HepG2 (cell line): ENCODE measurements at regions not wholly inside any gene's neighbourhood (a gene's known extent, or its start where the extent isn't known, plus 50 kb on each side); places are given as distances from the start of the nearest gene placed in this dataset.

Experiments used
- ATAC-seq: fragments of 200-7000 bp; cut with Tn5 transposase; 3 replicates; pipeline ENCODE4 v1.9.1; 2020; ENCODE audit warnings: mild to moderate bottlenecking, moderate library complexity
- BruUV-seq: library from RNA; stranded (reverse); fragments of 400-500 nt; replicated peaks from 2 replicates; lab custom pipeline; 2021; lab: Mats Ljungman, UMichigan
- CTCF ChIA-PET: fragments of 300-600 bp; formaldehyde crosslinking; extraction: SDS; loops from one replicate; lab custom pipeline; 2021; ENCODE audit warnings: low total read pairs, inconsistent platforms, low intra/inter-chr PET ratio; lab: Yijun Ruan, JAX
- POLR2A ChIA-PET: fragments of 350-600 bp; sonication (Branson Sonifier 250); formaldehyde crosslinking; loops from one replicate; lab custom pipeline; 2020; ENCODE audit warnings: antibody characterized with exemption, inconsistent platforms; lab: Yijun Ruan, JAX
- DNase-seq: peaks from one replicate; pipeline ENCODE4 v3.0.0-alpha.2; 2015; ENCODE audit warnings: low spot score
- FAIRE-seq: peaks from 3 replicates; lab custom pipeline; 2011; peaks lifted over from hg19 to GRCh38; lab: Jason Lieb, UNC
- H2AFZ ChIP-seq: one replicate; pipeline ENCODE4 v1.6.1; 2011; ENCODE audit warnings: low read length, inconsistent platforms
- H3K27ac ChIP-seq: fragments of 300-600 bp; 3 replicates; pipeline ENCODE4 v1.8.0; 2011; ENCODE audit warnings: mixed run types, mild to moderate bottlenecking, mixed read lengths, low read length, inconsistent platforms; ENCODE audit not compliant: insufficient read depth; ENCODE audit errors: extremely low read length
- H3K27me3 ChIP-seq, 2 experiments: fragments of 200-600 bp in 1 of 2; 2 replicates in 1 of 2; 3 replicates in 1 of 2; pipeline versions ENCODE4 v1.6.0 to v1.8.0; 2011; ENCODE audit warnings: low read length in 2 of 2, mild to moderate bottlenecking in 2 of 2, moderate library complexity in 2 of 2, inconsistent platforms in 1 of 2; ENCODE audit not compliant: insufficient read depth in 2 of 2, control insufficient read depth in 1 of 2
- H3K36me3 ChIP-seq, 2 experiments: fragments of 200-600 bp in 1 of 2; replicated peaks in 1 of 2; 2 replicates in 1 of 2; 3 replicates in 1 of 2; pipeline versions ENCODE4 v1.5.1 to v1.8.0; 2011; ENCODE audit warnings: low read length in 2 of 2, inconsistent platforms in 1 of 2; ENCODE audit not compliant: insufficient read depth in 2 of 2, control insufficient read depth in 1 of 2
- H3K4me1 ChIP-seq: 2 replicates; pipeline ENCODE4 v1.5.1; 2012; ENCODE audit warnings: low read length, inconsistent platforms; ENCODE audit not compliant: insufficient read depth
- H3K4me2 ChIP-seq: 2 replicates; pipeline ENCODE4 v1.6.0; 2011; ENCODE audit warnings: low read depth, low read length, inconsistent platforms
- H3K4me3 ChIP-seq, 3 experiments: fragments of 200-600 bp in 1 of 3; sonication (generic), shearing (Covaris generic) in 1 of 3; replicated peaks in 1 of 3; 2 replicates each; pipeline ENCODE4 v1.5.1; 2011 to 2016; ENCODE audit warnings: low read length in 3 of 3, inconsistent platforms in 2 of 3, low read depth in 2 of 3, mild to moderate bottlenecking in 2 of 3, control low read depth in 1 of 3, mixed read lengths in 1 of 3; ENCODE audit not compliant: insufficient read depth in 1 of 3
- H3K79me2 ChIP-seq: one replicate; pipeline ENCODE4 v1.6.1; 2011; ENCODE audit warnings: low read length, inconsistent platforms; ENCODE audit not compliant: insufficient read depth
- H3K9ac ChIP-seq: 2 replicates; pipeline ENCODE4 v1.6.0; 2011; ENCODE audit warnings: mild to moderate bottlenecking, low read depth, low read length, inconsistent platforms; ENCODE audit not compliant: insufficient read depth
- H3K9me3 ChIP-seq: 2 replicates; pipeline ENCODE4 v1.5.1; 2012; ENCODE audit warnings: mild to moderate bottlenecking, low read length
- H4K20me1 ChIP-seq: 2 replicates; pipeline ENCODE4 v1.6.0; 2011; ENCODE audit warnings: inconsistent platforms, mild to moderate bottlenecking, low read length, moderate library complexity; ENCODE audit not compliant: insufficient read depth
- ELF3 ChIP-seq: IDR thresholded peaks from 2 replicates; pipeline ENCODE4 v1.6.1; 2016; ENCODE audit warnings: missing genetic modification reagents, missing compliant biosample characterization
- ESRRA ChIP-seq: sonication (generic); formaldehyde crosslinking; IDR thresholded peaks from 2 replicates; pipeline ENCODE4 v1.5.1; 2020; ENCODE audit warnings: mild to moderate bottlenecking, low read depth, missing genetic modification reagents
- GLI4 ChIP-seq: sonication (generic); formaldehyde crosslinking; IDR thresholded peaks from 2 replicates; pipeline ENCODE4 v1.5.1; 2020; ENCODE audit warnings: missing genetic modification reagents, mild to moderate bottlenecking, moderate library complexity, borderline replicate concordance
- IRF2 ChIP-seq: IDR thresholded peaks from 2 replicates; pipeline ENCODE4 v1.6.1; 2018; ENCODE audit warnings: missing genetic modification reagents, missing compliant biosample characterization
- MIXL1 ChIP-seq: IDR thresholded peaks from 2 replicates; pipeline ENCODE4 v1.6.1; 2016
- NFIC ChIP-seq: IDR thresholded peaks from 2 replicates; pipeline ENCODE4 v1.6.1; 2012; ENCODE audit warnings: mild to moderate bottlenecking, low read length, inconsistent platforms
- PHF20 ChIP-seq: sonication (generic); formaldehyde crosslinking; IDR thresholded peaks from 2 replicates; pipeline ENCODE4 v1.5.0; 2020; ENCODE audit warnings: mild to moderate bottlenecking, missing genetic modification reagents
- RARA ChIP-seq: IDR thresholded peaks from 2 replicates; pipeline ENCODE4 v1.6.1; 2016; ENCODE audit warnings: missing genetic modification reagents, missing compliant biosample characterization
- ZFP1 ChIP-seq: IDR thresholded peaks from 2 replicates; pipeline ENCODE4 v1.6.1; 2016
- ZNF101 ChIP-seq: sonication (generic); formaldehyde crosslinking; IDR thresholded peaks from 2 replicates; pipeline ENCODE4 v1.4.0; 2020; ENCODE audit warnings: mild to moderate bottlenecking, low read depth, missing genetic modification reagents, borderline replicate concordance
- ZNF350 ChIP-seq: sonication (generic); formaldehyde crosslinking; IDR thresholded peaks from 2 replicates; pipeline ENCODE4 v1.4.0; 2020; ENCODE audit warnings: mild to moderate bottlenecking, low read depth, missing genetic modification reagents, borderline replicate concordance
- ZNF547 ChIP-seq: sonication (generic); formaldehyde crosslinking; IDR thresholded peaks from 2 replicates; pipeline ENCODE4 v1.5.1; 2020; ENCODE audit warnings: mild to moderate bottlenecking, missing genetic modification reagents
- ZNF556 ChIP-seq: sonication (generic); formaldehyde crosslinking; IDR thresholded peaks from 2 replicates; pipeline ENCODE4 v1.4.0; 2020; ENCODE audit warnings: mild to moderate bottlenecking, missing genetic modification reagents, borderline replicate concordance
- ZNF564 ChIP-seq: sonication (generic); formaldehyde crosslinking; IDR thresholded peaks from 2 replicates; pipeline ENCODE4 v1.8.1; 2023; ENCODE audit warnings: mild to moderate bottlenecking, missing genetic modification reagents
- ZNF652 ChIP-seq: IDR thresholded peaks from 2 replicates; pipeline ENCODE4 v1.6.1; 2016; ENCODE audit warnings: low read depth, borderline replicate concordance
- ZNF709 ChIP-seq: sonication (generic); formaldehyde crosslinking; IDR thresholded peaks from 2 replicates; pipeline ENCODE4 v1.5.0; 2020; ENCODE audit warnings: mild to moderate bottlenecking, missing genetic modification reagents
- ZNF850 ChIP-seq: sonication (generic); formaldehyde crosslinking; conservative IDR thresholded peaks from 2 replicates; pipeline ENCODE4 v1.9.0; 2021; ENCODE audit warnings: mild to moderate bottlenecking, missing genetic modification reagents
- WGBS: methylation state at CpG from one replicate; pipeline ENCODE4 v1.1.6; 2017; ENCODE audit warnings: low lambda C conversion rate; 5-methylcytosine and 5-hydroxymethylcytosine counted together
- in situ Hi-C: cut with HindIII; loops from 2 replicates; pipeline ENCODE4 v1.10.0; 2017; ENCODE audit warnings: low pct_unique_long_range_greater_than_20kb; ENCODE audit not compliant: extremely low pct_ligation_motif_present
- intact Hi-C: fragments of 100-400 bp; cut with micrococcal nuclease; formaldehyde crosslinking; loops from one replicate; pipeline ENCODE4 v1.10.0; 2022; ENCODE audit not compliant: unreplicated experiment
- TF ChIP-seq, protein P1 (sequence below): IDR thresholded peaks from 2 replicates; pipeline ENCODE4 v1.6.1; 2016; ENCODE audit warnings: low read depth, missing genetic modification reagents, missing compliant biosample characterization

- DNase-seq (no peak), ATAC-seq (no peak), FAIRE-seq (no peak)
- Histone ChIP-seq H3K4me3 (no peak overlapping the region), H2AFZ (no peak overlapping the region), H3K9me3 (no peaks in the 10 kb centered on the region), H3K27me3 (peaks cover 0 to 1% of the 10 kb centered on the region in 2 experiments; a peak in 1 of 5 replicates), H3K36me3 (no peaks in the 10 kb centered on the region), H4K20me1 (no peaks in the 10 kb centered on the region), H3K27ac (no peak overlapping the region), H3K9ac (no peak overlapping the region), H3K4me2 (no peak overlapping the region), H3K4me1 (peaks cover 8% of the 10 kb centered on the region), H3K79me2 (no peaks in the 10 kb centered on the region)
- CTCF ChIA-PET, result no interaction called here
- 55% methylated on average over 3 of the region's 3 CpGs for WGBS
- intact Hi-C loops, result no loop called here
- POLR2A ChIA-PET, result no interaction called here
- TF ChIP-seq ZNF547 (CRISPR knock-in tag) (no peak), IRF2 (CRISPR knock-in tag) (no peak), ZFP1 (CRISPR knock-in tag) (no peak), ZNF652 (CRISPR knock-in tag) (no peak), GLI4 (no peak), ZNF709 (no peak), ZNF850 (CRISPR knock-in tag) (no peak), ZNF556 (no peak), ZNF564 (no peak), ZNF350 (CRISPR knock-in tag) (no peak), ESRRA (CRISPR knock-in tag) (no peak), MIXL1 (CRISPR knock-in tag) (no peak)
- no TSS peak for BruUV-seq
- in situ Hi-C loops, result no loop called here
These were observed 449.5 kb upstream of the PROX1 start for GRCh38 chr1:213538251-213538650.

- H3K9me3 ChIP-seq, result no peaks in the 10 kb centered on the region
- POLR2A ChIA-PET, result no interaction called here
- DNase-seq, result no peak
- no peak for TF ChIP-seq ELF3 (CRISPR knock-in tag)
- no peak for TF ChIP-seq NFIC
- TF ChIP-seq, protein P1, sequence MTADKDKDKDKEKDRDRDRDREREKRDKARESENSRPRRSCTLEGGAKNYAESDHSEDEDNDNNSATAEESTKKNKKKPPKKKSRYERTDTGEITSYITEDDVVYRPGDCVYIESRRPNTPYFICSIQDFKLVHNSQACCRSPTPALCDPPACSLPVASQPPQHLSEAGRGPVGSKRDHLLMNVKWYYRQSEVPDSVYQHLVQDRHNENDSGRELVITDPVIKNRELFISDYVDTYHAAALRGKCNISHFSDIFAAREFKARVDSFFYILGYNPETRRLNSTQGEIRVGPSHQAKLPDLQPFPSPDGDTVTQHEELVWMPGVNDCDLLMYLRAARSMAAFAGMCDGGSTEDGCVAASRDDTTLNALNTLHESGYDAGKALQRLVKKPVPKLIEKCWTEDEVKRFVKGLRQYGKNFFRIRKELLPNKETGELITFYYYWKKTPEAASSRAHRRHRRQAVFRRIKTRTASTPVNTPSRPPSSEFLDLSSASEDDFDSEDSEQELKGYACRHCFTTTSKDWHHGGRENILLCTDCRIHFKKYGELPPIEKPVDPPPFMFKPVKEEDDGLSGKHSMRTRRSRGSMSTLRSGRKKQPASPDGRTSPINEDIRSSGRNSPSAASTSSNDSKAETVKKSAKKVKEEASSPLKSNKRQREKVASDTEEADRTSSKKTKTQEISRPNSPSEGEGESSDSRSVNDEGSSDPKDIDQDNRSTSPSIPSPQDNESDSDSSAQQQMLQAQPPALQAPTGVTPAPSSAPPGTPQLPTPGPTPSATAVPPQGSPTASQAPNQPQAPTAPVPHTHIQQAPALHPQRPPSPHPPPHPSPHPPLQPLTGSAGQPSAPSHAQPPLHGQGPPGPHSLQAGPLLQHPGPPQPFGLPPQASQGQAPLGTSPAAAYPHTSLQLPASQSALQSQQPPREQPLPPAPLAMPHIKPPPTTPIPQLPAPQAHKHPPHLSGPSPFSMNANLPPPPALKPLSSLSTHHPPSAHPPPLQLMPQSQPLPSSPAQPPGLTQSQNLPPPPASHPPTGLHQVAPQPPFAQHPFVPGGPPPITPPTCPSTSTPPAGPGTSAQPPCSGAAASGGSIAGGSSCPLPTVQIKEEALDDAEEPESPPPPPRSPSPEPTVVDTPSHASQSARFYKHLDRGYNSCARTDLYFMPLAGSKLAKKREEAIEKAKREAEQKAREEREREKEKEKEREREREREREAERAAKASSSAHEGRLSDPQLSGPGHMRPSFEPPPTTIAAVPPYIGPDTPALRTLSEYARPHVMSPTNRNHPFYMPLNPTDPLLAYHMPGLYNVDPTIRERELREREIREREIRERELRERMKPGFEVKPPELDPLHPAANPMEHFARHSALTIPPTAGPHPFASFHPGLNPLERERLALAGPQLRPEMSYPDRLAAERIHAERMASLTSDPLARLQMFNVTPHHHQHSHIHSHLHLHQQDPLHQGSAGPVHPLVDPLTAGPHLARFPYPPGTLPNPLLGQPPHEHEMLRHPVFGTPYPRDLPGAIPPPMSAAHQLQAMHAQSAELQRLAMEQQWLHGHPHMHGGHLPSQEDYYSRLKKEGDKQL, result no peak
- no peak for TF ChIP-seq RARA
- no peak for TF ChIP-seq ZNF101 (CRISPR knock-in tag)
- no peak for TF ChIP-seq PHF20
These were observed 448.3 kb upstream of the PROX1 start for GRCh38 chr1:213539464-213539863.

More at GRCh38 chr1:213539464-213539863, 448.3 kb upstream of the PROX1 start:
- BruUV-seq, result no TSS peak
- in situ Hi-C loops, result no loop called here
- Histone ChIP-seq H3K27ac (no peak overlapping the region), H3K4me1 (no peaks in the 10 kb centered on the region), H3K79me2 (no peaks in the 10 kb centered on the region), H4K20me1 (no peaks in the 10 kb centered on the region), H2AFZ (no peak overlapping the region), H3K4me3 (no peak overlapping the region), H3K27me3 (peaks cover 0 to 1% of the 10 kb centered on the region in 2 experiments; a peak in 1 of 5 replicates), H3K36me3 (no peaks in the 10 kb centered on the region), H3K4me2 (no peak overlapping the region), H3K9ac (no peak overlapping the region)
- intact Hi-C loops, result no loop called here
- CTCF ChIA-PET, result no interaction called here
- WGBS, result 42% methylated on average over 4 of the region's 4 CpGs
- ATAC-seq (no peak), FAIRE-seq (no peak)
